GM12875 (cell line): ENCODE measurements at regions not wholly inside any gene's neighbourhood (a gene's known extent, or its start where the extent isn't known, plus 50 kb on each side); places are given as distances from the start of the nearest gene placed in this dataset.
"Not testable (repeated sequence)": the region's sequence is repeated elsewhere in the genome, so short reads cannot be mapped to it uniquely, and the experiment has no call there.

Experiments
- H3K4me3 ChIP-seq: one replicate; pipeline ENCODE4 v1.5.1; 2011; ENCODE audit warnings: low read depth, low read length, control low read depth
- CTCF ChIP-seq: IDR thresholded peaks from 2 replicates; pipeline ENCODE4 v1.5.1; 2011; ENCODE audit warnings: low read depth, mild to moderate bottlenecking, control low read depth, inconsistent platforms, low read length, moderate library complexity, borderline replicate concordance; ENCODE audit not compliant: insufficient read depth

GRCh38 chr13:61277586-61278276 is 137.9 kb downstream of the PCDH20 start:
- TF ChIP-seq CTCF: no peak
- H3K4me3 ChIP-seq: no peak overlapping the region

- no peak overlapping the region for H3K4me3 ChIP-seq
- TF ChIP-seq CTCF: no peak
Measured at GRCh38 chr13:61277088-61277487, 138.6 kb downstream of the PCDH20 start.

- H3K4me3 ChIP-seq: no peak overlapping the region
- TF ChIP-seq CTCF: no peak
Measured at GRCh38 chr13:61276401-61276800, 139.2 kb downstream of the PCDH20 start.

- no peak overlapping the region for H3K4me3 ChIP-seq
- no peak for TF ChIP-seq CTCF
Measured at GRCh38 chr13:61275736-61276135, 139.9 kb downstream of the PCDH20 start.

GRCh38 chr13:61275251-61275650 is 140.4 kb downstream of the PCDH20 start:
- H3K4me3 ChIP-seq: no peak overlapping the region
- no peak for TF ChIP-seq CTCF

GRCh38 chr13:61266896-61267295 is 148.8 kb downstream of the PCDH20 start:
- not testable (repeated sequence) for H3K4me3 ChIP-seq

GRCh38 chr13:61261746-61262472 is 153.7 kb downstream of the PCDH20 start:
- H3K4me3 ChIP-seq: no peak overlapping the region
- TF ChIP-seq CTCF: no peak

- H3K4me3 ChIP-seq: no peak overlapping the region
- no peak for TF ChIP-seq CTCF
Measured at GRCh38 chr13:61258185-61258584, 157.5 kb downstream of the PCDH20 start.
